ENCODE measurements at regions not wholly inside any gene's neighbourhood (a gene's known extent, or its start where the extent isn't known, plus 50 kb on each side); places are given as distances from the start of the nearest gene placed in this dataset.
A peak's percentile ranks its signal among the peaks of the same experiment; 100 is the strongest.
"Not testable (repeated sequence)": the region's sequence is repeated elsewhere in the genome, so short reads cannot be mapped to it uniquely, and the experiment has no call there.

DNA sequence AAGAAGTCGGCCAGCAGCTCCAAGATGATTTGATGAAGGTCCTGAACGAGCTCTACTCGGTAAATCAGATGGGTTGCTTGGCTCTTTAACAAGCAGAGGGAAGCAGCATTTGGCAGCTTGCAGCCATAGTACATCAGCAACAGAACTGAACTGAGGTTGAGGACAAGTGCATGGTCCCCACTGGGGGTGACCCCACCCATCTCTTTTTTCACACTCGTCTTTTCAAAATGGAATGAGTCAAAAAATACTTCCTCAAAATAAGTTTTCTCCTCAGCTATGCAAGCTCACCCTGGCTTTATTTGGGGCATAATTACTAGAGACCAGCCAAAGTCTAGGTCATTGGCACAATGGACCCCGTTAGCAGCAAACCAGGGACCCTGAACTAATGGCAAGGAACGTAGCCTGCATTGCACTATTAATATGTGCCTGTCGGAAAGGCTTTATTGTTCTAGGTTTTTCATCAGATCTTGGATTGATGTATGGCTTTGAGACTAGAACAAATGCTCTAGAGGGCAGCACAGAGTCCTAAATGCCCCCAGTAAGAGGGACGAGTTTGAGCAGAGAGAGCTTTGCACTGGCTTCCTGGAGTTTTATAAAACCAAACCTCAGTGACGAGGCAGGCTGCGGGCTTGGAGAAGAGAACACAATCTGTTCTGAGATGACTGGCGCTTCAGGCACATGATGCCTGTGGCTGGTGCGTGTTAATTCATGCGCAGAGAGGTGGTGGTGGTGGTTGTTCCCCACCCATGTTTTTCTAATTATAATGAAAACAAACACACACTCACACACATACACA is 74.2 kb upstream of the FAM72C start:
- not testable (repeated sequence) for H3K36me3 Mint-ChIP-seq, H3K4me3 Mint-ChIP-seq, H3K4me1 Mint-ChIP-seq, H3K27ac Mint-ChIP-seq, H3K9me3 Mint-ChIP-seq, H3K27me3 Mint-ChIP-seq
- peak; percentile 78 for ATAC-seq

- H3K4me1 Mint-ChIP-seq, H3K4me3 Mint-ChIP-seq, H3K27ac Mint-ChIP-seq, H3K27me3 Mint-ChIP-seq, H3K9me3 Mint-ChIP-seq, H3K36me3 Mint-ChIP-seq, ATAC-seq: not testable (repeated sequence)
Observed at GRCh38 chr1:144042251-144042650, 70.5 kb upstream of the FAM72C start.

DNA sequence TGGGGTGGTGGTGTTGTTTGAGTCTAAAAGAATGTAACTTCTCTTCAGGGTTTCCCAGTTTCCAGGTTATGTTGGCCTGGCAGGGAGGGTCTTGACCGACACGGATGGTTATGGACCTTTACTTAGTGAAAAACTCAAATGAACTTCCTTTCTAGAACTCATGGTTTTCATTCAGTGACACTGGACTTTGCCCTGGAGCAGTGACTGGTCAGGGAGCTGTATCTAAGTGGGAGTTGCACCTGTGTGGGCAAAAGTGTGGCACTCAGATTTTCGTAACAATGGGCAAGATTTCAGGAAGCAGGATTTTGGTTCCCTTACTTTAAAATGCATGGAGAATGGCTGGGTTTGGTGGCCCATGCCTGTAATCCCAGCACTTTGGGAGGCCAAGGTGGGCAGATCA is 68.5 kb upstream of the FAM72C start:
- H3K9me3 Mint-ChIP-seq, H3K27ac Mint-ChIP-seq, H3K4me3 Mint-ChIP-seq, H3K27me3 Mint-ChIP-seq, H3K4me1 Mint-ChIP-seq, H3K36me3 Mint-ChIP-seq, ATAC-seq: not testable (repeated sequence)

GRCh38 chr1:144034045-144034444 is 62.3 kb upstream of the FAM72C start:
- H3K27me3 Mint-ChIP-seq, H3K9me3 Mint-ChIP-seq, H3K4me3 Mint-ChIP-seq, H3K4me1 Mint-ChIP-seq, H3K27ac Mint-ChIP-seq, ATAC-seq, H3K36me3 Mint-ChIP-seq: not testable (repeated sequence)

DNA sequence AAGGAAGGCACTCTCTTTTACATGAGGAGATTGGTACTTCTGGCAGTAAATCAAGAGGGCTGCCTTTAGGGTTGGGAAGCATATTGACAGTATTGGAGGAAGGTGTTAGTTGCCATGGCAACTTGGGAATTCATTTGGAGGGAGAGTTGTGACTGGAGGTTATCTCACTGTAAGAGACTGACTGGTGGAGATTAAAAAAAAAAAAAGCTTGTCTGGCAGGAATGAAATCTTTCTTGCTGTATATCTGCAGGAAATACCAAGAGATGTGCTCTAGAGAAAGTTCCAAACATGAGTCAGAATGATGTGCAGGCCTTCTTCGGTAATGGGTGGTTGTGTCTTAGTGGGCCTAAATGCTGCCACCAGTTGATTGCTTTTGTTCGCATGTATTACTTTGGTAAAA is 59.8 kb upstream of the FAM72C start:
- not testable (repeated sequence) for ATAC-seq, H3K4me3 Mint-ChIP-seq, H3K27me3 Mint-ChIP-seq, H3K9me3 Mint-ChIP-seq, H3K27ac Mint-ChIP-seq, H3K4me1 Mint-ChIP-seq, H3K36me3 Mint-ChIP-seq

DNA sequence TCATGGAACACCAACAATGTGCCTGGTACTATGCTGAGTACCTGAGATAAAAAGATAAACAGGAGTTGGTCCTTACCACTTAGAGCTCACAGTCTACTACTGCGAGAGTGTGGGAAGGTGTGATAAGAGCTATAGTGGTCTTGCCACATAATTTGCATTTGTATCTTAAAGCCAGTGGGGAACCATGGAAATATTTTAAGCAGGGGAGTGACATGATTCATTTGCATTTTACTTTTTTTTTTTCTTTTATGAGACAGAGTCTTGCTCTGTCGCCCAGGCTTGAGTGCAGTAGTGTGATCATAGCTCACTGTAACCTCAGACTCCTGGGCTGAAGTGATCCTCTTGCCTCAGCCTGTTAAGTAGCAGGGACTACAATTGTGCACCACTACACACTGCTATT is 54.2 kb upstream of the FAM72C start:
- peak; percentile 97 for ATAC-seq
- H3K4me3 Mint-ChIP-seq, H3K9me3 Mint-ChIP-seq: not testable (repeated sequence)

GRCh38 chr1:144021690-144022384 is 50.1 kb upstream of the FAM72C start:
- not testable (repeated sequence) for H3K4me3 Mint-ChIP-seq, H3K27me3 Mint-ChIP-seq, H3K9me3 Mint-ChIP-seq, H3K4me1 Mint-ChIP-seq, H3K27ac Mint-ChIP-seq, ATAC-seq, H3K36me3 Mint-ChIP-seq

More for the DNA sequence above, 54.2 kb upstream of the FAM72C start:
- not testable (repeated sequence) for H3K27me3 Mint-ChIP-seq, H3K36me3 Mint-ChIP-seq, H3K27ac Mint-ChIP-seq, H3K4me1 Mint-ChIP-seq

Data from stimulated activated memory B cell treated with anti-CD40 and anti-IgM and Interleukin-4, amounts not matched to agents 10 μg/mL and 1 μg/mL and 100 μg/mL, for 72 hours (primary cell).